Esophagus squamous epithelium (tissue), 4 donors: ENCODE measurements at regions not wholly inside any gene's neighbourhood (a gene's known extent, or its start where the extent isn't known, plus 50 kb on each side); places are given as distances from the start of the nearest gene placed in this dataset.

Experiments
- POLR2A ChIP-seq, 4 donors: fragments of 450-650 bp; IDR thresholded peaks; one replicate each; pipeline ENCODE4 v1.6.1; 2017; ENCODE audit warnings: antibody characterized with exemption in 4 of 4, mild to moderate bottlenecking in 4 of 4, moderate library complexity in 3 of 4
- TF ChIP-seq, protein P1 (sequence below), 6 experiments: fragments of 450-650 bp in 4 of 6; fragments of 200-600 bp in 2 of 6; sonication (generic) in 2 of 6; IDR thresholded peaks; one replicate each; pipeline ENCODE4 v1.5.1; 2016 to 2019; ENCODE audit warnings: antibody characterized with exemption in 6 of 6, mild to moderate bottlenecking in 4 of 6, moderate library complexity in 4 of 6

GRCh38 chr14:61151251-61151650 is 129.9 kb downstream of the TMEM30B start:
- TF ChIP-seq, protein P1, sequence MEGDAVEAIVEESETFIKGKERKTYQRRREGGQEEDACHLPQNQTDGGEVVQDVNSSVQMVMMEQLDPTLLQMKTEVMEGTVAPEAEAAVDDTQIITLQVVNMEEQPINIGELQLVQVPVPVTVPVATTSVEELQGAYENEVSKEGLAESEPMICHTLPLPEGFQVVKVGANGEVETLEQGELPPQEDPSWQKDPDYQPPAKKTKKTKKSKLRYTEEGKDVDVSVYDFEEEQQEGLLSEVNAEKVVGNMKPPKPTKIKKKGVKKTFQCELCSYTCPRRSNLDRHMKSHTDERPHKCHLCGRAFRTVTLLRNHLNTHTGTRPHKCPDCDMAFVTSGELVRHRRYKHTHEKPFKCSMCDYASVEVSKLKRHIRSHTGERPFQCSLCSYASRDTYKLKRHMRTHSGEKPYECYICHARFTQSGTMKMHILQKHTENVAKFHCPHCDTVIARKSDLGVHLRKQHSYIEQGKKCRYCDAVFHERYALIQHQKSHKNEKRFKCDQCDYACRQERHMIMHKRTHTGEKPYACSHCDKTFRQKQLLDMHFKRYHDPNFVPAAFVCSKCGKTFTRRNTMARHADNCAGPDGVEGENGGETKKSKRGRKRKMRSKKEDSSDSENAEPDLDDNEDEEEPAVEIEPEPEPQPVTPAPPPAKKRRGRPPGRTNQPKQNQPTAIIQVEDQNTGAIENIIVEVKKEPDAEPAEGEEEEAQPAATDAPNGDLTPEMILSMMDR (IDR thresholded peaks at IDR 0.05), result no peak
- TF ChIP-seq POLR2A (IDR thresholded peaks at IDR 0.05), result no peak
